G401.6 (cell line): ENCODE measurements at regions not wholly inside any gene's neighbourhood (a gene's known extent, or its start where the extent isn't known, plus 50 kb on each side); places are given as distances from the start of the nearest gene placed in this dataset.

Experiments used
- FAIRE-seq: peaks from 2 replicates; lab custom pipeline; 2012; peaks lifted over from hg19 to GRCh38; lab: Jason Lieb, UNC

DNA sequence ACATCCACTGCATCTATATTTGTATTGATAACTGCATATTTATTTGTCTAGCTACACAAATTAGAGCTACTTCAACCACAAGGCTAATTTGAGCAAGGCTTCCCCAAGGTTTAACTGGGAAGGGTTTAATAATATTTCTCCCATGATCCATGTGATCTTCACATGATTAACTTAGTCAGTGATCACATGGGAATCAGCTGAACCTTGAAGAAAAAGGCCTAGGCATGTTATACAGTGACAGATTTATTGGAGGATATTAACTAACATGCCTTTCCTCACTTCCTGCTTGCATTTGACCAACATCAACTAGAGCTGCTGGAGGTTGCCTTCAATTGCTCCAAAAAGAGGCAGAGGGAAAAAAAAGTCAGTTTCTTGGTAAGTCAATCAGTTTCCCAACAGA, 417.0 kb downstream of the HAO1 start:
- FAIRE-seq = no peak

DNA sequence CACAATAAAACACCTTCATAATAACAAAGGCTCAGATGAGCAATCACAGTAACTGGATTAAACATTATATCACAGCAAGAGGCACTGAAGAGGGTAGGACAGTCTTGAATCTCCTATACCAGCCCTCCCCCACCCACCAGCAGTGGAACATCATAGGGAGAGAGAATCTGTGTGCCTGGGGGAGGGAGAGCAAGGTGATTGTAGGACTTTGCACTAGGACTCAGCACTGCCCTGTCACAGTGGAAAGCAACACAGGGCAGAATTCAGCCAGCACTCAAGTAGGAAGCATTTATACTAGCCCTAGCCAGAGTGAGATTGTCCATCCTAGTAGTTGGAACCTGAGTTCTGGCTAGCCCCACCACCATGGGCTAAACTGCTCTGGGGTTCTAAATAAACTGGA, 400.2 kb downstream of the HAO1 start:
- FAIRE-seq = no peak

DNA sequence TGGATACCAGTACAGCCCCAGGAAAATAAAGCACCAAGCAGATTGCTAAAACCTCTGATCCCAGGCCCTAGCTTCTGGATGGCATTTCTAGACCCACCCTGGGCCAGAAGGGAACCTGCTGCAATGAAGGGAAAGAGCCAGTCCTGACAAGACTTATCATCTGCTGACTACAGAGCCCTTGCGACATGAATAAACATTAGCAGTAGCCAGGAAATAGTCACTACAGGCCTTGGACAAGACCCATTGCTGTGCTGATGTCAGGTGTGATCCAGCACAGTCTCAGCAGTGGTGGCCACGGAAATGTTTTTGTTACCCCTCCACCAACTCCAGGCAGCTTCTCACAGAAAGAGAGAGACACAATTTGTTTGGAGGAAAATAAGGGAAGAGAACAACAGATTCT, 399.3 kb downstream of the HAO1 start:
- FAIRE-seq = no peak

DNA sequence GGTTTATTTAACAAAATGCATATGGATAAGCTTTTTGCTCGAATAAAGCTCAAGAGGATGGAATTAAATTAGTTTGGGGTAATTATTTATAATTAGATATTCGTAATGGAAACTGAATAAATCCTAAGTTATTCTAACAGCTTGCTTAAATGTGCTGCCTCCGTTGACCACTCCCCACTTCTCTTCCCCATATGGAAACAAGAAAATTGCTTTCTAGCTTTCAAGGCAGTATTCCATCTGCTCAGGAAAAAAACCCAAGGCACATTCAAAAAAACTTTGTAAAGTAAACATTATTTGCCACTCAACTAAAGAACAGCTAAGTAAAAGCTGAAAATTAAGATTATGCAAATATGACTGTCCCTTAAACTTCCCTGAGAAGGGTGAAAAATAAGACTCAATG, 369.2 kb downstream of the HAO1 start:
- FAIRE-seq = no peak

DNA sequence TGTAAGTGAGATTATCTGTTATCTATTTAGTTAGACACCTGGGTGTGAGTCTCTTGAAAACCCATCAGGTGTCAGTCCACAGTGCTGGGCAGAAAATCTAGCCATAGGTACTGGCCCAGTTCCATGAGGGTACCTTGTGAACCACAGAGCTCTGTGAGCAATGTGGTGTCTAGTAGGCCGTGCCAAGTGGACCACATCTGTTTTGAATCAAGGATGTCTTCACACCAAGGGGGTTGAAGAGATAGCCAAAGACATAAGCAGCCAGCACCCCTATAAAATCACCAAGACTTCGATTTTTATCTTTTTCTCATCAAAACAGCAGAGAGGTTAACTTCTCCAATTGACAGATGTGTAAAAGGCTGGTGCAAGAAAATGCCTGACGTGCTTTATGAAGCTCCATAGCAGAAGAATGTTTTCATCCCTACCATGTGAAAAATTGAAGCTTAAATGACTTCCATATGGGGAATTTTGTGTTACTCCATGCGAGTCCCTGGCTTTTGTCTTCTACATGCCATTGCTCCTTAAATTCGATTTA, 368.7 kb downstream of the HAO1 start:
- no peak for FAIRE-seq

DNA sequence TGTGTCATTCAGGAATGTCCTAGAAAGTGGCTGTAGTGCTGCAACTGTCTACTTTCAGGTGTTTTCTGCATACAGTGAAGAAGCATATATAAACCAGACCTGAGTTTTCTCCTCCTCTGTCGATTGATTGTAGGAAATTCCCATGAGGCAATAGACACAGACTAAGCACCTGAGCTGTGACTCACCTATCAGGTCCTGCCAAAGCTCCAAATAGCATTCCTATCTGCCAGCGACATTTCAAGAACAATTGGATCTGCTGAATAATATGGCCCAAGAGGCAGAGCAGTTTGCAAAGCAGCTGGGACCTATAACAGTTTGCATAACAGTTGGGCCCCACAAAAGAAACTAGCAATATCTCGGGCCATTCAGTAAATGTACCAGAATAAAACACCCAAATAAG, 360.4 kb downstream of the HAO1 start:
- FAIRE-seq = no peak

DNA sequence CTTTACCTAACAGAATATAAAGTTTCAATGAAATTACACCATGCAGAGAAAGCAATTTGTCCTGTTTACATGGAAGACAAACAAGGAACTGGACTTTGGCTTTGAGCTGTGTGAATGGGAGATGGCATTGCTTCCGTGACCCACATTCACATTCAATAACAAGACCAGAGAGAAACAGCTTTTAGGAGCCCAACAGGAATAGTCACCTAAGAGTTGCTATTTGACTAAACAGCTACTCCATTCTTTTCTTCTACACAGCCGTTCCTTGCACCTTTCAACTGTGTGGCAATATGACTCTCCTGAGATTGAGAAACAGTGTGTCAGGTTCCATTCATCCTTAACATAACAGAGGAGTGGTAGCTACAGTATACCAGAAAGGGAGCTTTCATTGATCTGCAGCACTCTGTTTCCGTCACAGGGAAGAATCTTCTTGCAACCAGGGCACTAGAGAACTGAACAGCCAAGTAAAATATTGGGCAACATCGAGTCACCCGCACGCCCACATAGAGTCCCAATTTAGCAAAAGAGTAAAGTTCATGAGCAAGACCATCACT, 355.1 kb downstream of the HAO1 start:
- FAIRE-seq = no peak

DNA sequence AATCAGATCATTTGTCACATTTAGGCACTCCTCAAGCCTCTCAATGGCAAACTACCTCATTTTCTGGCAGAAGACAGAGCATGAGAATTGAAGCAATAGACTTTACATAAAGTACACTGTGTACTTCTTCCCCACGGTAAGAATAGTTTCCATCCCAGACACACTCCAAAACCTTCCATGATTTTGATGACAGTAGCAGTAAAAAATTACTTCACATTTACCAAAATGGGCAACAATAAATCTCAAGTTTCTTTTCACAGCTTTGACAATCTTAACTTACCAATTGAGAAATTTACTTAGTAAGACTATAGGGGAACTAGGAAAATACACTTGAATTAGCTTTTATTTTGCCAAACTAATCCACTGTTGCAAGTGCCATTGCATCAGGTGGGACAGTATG, 353.8 kb downstream of the HAO1 start:
- FAIRE-seq = no peak

DNA sequence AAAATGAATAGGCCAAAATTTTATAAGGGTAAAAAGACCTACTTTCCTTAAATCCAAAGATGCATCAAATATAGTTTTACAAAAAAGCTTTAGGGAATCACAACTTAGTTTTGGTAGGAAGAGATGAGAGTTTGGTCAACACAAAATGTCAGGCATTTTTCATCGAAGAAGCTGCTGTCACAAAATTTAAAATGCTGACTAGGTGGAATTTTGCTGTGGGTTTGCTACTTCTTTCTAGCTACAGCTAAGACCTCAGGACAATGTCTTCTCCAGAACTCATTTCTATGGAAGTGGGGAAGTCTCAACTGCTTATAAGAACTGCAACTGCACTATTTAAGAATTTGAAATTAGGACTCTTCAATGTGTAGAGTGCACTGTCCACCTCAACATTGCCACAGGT, 351.1 kb downstream of the HAO1 start:
- no peak for FAIRE-seq

DNA sequence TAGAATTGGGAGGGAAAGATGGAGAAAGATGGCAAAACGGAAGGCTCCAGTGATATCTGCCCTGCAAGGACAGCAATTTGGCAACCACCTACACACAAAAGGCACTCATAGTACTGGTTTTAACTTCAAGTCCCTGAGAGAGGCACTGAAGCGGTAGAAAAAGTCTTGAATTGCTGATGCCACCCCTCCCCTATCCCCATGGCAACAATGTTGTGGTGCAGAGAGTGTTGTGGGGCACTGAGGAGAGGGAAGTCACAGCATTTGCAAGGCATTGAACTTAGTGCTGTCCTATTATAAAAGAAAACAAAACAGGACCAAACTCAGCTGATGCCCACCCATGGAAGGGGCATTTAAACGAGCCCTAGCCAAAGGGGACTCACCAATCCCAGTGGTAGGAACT, 343.7 kb downstream of the HAO1 start:
- FAIRE-seq = no peak

DNA sequence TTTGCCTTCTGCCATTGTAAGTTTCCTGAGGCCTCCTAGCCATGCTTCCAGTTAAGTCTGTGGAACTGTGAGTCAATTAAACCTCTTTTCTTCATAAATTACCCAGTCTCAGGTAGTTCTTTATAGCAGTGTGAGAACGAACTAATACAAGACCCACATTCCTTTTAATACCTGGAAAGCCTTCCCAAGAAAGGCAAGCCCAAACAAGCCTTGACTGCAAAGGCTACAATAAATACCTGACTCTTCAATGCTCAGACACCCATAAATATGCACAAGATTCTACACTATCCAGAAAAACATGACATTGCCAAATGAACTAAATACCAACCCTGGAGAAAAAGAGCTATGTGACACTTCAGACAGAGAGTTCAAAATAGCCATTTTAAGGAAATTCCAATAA, 338.8 kb downstream of the HAO1 start:
- no peak for FAIRE-seq

DNA sequence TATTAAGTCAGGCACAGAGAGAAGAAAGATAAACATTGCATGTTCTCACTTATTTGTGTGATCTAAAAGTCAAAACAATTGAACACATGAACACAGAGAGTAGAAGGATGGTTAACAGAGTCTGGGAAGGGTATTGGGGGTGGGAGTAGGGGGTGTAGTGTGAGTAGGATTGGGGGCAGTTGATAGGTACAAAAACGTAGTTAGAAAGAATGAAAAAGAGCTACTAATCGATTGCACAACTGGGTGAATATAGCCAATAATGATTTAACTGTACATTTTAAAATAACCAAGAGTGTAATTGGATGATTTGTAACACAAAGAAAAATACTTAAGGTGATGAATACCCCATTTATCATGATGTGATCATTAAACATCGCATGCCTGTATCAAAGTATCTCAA, 333.3 kb downstream of the HAO1 start:
- no peak for FAIRE-seq

DNA sequence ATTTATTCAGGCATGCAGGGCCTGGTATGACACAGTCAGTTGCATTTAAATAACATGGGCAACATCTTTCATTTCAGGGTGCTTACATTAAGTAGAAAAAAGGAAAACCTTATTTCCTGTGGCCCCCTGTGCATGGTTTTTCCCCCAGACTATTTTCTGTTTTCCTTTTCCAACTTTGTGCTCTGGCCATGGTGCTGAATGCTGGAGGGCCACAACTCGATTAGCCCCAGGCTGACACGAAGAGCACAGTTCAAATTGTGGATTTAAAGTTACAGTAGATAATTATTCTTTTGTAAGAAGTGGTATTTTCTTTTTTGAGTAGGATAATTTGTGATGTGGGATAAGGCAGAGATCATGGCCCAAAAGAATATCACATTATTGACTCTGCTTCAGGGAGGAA, 332.0 kb downstream of the HAO1 start:
- FAIRE-seq = no peak

DNA sequence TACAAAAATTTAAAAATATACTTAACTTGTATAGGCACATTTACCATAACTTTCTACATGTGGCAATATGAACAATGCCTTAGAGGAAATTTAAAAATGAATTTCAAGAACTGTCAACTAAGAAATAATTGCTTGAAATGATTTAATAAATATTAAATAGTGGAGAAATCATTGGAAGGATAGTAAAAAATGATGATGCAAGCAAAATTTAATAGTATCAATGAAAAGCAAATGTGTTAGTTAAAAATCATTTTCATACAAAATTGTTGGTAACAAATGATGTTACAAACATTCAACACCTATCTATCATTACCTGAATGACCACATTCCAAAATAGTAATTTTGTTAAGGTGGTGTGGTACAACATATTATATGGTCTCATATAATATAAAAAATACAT, 331.0 kb downstream of the HAO1 start:
- FAIRE-seq = peak; percentile 3

DNA sequence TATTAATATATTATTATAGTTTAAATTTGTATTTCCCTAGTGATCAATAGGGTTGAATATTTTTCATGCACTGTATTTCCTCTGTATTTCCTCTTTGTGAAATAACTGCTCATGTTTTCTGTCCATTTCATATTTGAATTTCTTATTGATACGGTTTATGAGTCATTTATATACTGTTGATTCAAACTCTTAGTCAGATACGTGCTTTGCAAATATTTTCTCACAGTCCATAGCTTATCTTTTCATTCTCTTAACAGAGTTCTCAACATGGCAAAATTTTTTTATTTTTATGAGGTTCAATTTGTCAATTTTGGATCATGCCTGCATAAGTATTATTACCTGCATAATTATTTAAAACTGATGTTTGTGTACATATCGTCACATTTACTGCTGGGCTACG, 329.6 kb downstream of the HAO1 start:
- no peak for FAIRE-seq

DNA sequence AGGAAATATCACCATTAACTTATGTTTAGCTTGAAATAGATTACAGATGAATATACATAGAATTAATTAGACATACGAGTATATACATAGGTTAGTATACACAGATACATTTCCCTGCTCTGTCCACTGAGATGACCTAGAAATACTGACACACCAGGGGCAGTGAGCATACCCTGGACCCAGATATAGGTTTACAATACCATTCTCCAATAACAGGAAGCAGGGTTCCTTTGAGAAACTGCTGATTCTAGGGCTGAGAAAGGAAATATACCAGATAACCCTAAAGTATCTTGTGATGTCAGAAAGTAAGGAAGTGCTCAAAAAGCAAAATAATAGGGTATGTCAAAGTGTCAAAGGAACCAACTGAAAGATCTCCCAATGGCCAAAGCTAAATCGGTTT, 322.5 kb downstream of the HAO1 start:
- no peak for FAIRE-seq

DNA sequence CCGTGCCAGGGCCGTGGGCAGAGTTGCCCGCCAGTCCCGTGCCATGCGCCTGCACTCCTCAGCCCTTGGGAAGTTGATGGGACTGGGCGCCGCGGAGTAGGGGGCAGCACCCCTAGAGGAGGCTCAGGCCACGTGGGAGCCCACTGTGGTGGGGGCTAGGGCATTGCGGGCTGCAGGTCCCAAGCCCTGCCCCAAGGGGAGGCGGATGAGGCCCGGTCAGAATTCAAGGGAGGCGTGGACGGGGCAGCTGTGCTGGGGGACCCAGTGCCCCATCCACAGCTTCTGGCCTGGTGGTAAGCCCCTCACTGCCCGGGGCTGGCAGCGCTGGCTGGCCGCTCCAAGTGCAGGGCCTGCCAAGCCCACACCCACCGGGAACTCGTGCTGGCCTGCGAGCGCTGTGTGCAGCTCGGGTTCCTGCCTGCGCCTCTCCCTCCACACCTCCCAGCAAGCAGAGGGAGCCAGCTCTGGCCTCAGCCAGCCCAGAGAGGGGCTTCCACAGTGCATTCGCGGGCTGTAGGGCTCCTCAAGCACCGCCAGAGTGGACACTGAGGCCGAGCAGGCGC, 317.8 kb downstream of the HAO1 start:
- no peak for FAIRE-seq

DNA sequence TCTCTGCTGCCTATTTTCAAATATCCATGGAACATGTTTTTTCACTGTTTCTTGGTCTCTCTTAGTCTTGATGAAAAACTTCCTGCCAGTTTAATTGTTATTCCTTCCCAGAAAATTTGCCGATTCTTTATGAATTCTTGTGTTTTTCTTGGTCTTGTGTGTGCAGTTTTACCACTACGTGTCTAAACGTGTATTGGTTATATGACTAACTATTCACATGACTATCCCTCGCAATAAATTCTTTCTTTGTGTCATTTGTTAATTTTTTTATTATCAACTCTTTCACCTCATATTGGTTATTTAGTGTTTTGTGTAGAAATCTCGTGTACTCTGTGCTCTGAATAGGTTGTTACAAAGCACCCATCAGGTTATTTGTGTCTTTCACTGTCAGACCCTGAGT, 315.4 kb downstream of the HAO1 start:
- FAIRE-seq = no peak

DNA sequence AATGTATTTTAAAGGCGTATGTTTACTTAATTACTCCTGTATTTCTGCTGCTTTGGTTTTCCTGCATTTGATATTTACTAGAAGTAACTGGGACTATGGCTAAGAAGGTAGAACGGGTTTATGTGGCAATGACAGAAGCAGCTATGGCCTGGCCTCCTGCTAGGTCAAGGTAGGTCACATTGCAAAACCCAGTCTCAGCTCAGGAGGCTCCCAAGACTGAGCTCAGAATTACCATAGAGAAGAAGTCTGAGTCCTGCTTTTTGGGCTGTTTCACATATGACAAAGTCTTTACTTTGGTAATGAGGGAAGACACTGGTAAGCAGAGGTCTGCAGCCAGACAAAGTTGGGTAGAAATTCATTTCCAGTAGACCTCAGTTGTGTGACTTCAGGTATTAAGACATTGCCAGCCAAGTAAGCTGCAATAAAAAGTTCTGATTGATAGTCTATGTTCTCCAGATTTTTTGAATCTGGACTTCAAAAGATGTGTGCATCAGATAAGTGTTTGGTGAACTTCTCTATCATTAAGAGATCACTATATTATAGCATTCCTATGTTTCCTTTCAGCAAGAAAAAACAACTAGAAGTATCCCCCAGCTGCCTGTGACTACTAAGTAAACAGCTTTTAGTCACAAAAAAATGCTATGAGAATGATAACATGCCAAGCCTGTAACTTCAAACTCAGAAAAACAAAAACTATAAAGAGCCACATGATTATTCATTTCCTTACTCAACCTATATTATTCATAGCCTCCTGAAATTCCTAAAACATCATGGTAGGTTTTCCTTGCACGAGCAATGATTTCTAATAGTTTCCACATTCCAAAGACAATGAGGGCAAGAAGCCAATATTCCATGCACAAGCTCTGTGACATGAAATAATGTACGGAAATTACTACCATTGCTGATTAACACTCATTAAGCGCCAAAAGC, 312.3 kb downstream of the HAO1 start:
- no peak for FAIRE-seq

DNA sequence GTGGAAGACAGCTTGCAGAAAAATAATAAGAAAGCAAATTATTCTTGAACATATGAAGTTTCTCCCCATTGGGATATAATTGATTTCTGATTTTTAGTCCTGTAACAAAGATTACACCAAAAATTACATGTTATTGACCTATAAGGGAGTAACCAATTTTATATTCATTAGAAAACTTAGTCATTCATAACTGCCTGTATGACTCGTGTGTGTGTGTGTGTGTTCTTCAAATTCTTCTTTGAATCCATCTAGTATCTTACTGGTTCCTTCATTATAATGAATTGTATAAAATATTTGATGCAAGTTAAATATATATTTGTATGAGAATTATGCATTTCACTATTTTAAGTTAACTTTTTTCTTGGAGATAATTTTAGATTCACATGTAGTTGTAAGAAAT, 310.4 kb downstream of the HAO1 start:
- no peak for FAIRE-seq

DNA sequence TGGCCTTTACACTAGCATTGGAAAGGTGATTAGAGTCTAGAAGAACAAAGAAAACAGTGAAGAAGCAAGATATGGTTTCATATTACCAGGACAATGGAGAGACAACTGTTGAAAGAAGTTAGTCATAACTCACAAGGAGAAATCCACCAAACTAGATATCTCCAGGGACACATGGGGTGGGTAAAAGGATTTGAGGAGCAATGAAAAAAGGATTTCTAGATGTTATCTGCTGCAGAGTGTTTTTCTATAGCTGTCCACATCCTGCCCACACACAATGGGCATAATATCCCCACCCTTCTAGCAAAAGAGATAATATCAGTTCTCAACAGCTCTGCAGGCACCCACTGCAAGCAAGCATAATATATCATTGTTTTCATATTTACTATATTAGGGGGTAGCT, 303.1 kb downstream of the HAO1 start:
- FAIRE-seq = no peak

DNA sequence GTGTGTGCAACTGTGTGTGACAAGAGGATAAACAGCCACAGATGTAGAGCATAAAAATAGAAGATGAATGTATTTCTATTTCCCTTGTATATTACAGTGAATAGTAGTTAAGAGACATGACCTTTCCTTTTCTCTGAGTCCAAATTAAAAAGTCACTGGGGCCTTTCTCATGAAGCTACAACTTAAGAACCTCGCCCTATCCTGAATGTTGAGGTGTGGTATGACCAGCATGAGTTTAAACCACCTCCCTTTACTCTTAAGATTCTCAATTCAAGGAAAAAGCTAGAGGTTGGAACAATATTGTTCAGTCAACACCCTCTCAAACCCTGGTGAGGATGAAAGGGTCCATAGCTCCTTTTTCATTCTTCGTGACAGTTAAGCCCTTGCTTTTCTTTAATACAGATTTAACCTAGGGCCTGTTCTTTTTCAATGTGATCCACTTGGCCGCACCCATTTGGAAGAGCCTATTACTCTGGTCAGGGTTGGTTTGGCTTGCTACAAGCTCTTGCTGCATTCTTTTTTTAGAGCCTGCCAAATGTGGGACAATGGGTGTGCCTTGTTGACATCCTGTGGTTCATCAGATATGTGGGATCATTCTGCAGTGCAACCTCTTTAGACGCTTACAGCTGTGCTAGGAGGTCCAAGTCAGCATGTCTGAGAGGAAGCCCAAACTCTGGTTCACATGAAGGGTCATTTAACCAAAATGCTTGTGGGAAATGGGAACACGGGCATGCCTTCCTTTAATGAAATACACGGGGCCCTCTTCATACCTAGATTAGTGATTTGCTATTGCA, 290.0 kb downstream of the HAO1 start:
- FAIRE-seq = no peak

DNA sequence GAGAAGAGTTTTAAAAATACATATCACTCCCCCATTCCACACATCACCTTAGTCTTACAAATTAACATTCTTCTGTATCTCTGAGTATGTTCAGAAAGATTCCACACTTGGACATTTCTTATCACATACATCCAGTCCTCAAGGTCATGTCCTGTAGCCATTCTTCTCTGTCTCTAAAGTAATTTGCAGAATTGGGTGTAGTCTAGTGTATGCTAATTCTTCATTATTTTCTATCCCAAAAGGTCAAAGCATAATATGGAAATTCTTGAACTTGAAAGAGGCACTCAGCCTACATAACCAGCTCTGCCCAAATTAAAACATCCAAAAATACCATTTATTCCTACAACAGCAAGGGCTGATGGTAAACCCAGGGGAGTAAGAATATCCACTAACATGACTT, 286.0 kb downstream of the HAO1 start:
- FAIRE-seq = no peak
